MV-4-11 (cell line): ENCODE measurements at regions not wholly inside any gene's neighbourhood (a gene's known extent, or its start where the extent isn't known, plus 50 kb on each side); places are given as distances from the start of the nearest gene placed in this dataset.

Experiments
- DNase-seq: peaks from one replicate; lab custom pipeline; 2025; lab: John Stamatoyannopoulos, UW

DNA sequence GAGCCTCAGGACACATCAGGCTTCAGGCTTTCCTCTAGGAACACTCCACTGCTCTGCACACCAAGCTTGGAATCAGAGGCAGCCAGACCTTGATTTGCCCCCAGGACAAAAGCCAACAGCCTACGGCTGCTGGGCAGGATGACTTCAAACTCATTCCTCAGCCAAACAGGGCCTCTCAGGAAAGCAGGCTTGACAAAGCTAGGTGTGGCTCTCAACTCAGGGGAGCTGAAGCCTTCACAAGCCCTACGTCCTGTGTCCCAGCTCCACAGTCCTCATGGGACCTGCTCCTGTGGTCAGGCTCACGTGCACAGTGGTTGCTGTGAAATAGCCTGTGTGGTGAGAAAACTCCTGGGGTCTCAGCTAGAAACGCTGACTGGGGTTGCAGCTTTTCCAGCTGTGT is 398.9 kb upstream of the ZNF507 start:
- DNase-seq = no peak

DNA sequence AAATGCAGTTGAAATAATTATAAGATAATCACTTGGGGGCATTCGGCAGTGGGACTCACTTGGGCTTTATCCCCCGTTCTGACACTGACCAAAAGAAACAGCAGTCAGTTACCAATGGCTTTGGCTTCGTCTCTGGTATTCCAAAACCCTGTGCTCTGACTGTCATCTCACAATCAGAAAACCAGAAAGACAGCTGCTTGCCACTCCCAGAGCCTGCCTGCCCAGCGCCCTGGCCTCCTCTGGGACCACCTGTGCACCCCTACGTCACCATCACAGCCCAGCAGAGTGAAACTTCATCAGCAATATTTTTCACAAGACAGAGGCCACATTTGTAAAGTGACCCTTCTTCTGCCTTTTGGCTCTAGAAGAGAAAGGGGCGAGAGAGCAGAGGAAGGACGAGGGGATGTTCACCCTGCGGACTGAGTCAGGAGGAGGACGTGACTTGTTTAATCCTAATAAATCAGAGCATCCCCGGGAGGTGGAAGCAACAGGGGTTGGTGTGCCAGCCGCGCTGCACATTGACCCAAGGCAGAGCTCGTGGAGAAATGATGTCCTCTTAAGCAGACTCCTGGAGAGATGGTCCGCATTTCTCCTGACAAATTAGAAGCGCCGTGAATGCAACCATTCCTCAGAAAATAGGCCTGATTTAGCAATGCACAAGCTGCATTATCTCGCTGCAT is 397.8 kb upstream of the ZNF507 start:
- DNase-seq = no peak

DNA sequence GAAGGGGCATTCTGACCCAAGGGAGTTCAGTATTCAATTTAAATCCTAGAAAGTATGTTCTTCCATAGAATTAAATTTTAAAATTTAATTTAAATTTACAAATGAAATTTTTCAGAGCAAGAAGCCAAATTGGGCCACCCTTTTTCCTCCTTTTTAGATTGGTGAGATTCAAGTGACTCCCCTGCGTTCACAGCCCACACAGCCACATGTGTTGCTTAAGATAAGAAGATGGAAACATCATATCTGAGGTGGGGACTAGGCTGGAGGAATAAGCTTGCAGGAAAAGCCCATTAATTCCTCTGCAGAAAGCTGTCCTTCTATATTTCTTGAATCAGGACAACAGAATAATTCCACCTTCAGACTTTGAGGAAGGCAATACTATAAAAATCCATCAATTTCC is 392.7 kb upstream of the ZNF507 start:
- DNase-seq = no peak

DNA sequence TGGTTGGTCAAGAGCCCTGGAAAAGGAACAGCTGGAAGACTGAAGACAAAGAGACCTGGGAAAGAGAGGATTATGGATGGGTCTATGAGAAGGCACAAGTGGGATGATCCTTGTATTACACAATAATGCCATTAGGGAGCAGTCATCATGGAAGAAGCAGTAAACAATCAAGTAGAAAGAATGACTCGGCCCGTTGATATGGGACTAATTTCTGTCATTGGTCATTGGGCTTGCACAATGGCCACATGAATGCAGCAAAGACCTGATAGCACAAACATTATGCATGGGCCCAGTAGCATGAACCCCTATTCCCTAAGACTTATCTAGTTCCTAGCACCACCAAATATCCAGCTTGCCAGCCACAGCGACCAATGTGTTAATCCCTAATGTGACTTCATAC is 390.3 kb upstream of the ZNF507 start:
- DNase-seq = no peak

DNA sequence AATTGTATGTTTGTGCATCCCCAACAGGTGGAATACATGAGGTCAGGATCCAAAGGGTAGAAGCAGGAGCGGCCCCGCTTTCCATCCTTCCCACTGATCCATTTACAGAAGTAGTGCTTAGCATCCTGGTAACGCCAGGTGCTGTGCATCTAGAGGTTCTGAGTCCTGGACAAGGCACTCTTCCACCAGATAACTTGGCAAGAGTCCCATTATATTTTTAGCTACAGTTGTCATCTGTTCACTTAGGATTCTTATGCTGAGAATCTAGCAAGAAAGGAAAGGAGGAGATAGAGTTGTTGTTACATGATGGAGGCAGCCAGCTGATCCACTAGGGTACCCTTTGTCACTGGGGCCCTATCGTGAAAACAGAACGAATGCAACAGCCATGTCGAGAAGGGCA is 389.5 kb upstream of the ZNF507 start:
- no peak for DNase-seq

DNA sequence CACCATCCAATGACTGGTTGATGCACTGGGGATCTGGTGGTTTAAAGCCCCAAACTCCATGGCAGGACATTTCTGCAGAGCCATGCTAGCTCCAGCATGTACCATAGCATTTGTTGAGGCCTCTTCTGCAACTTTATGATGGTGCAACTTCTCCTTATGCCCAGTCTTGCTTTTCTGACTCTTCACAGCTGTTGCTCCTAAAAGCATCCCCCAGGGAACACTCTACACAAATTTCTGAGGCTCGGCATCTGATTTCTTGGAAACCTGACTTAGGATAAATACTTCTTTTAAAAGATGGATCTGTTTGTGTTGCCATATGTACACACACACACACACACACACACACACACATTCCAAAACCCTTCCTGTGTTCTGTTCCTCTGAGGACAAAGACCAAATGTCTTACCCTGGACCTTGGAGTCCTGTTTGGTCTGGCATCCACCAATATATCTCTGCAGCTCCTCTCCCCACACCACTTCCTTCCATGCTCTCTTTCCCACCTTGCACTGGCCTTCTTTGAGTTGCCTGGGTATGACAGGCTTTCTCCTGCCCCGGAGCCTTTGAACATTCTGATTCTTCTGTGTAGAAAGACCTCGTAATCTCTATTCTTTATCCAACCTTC is 388.5 kb upstream of the ZNF507 start:
- DNase-seq = no peak

- no peak for DNase-seq
These were observed 387.7 kb upstream of the ZNF507 start for GRCh38 chr19:31957711-31958110.

DNA sequence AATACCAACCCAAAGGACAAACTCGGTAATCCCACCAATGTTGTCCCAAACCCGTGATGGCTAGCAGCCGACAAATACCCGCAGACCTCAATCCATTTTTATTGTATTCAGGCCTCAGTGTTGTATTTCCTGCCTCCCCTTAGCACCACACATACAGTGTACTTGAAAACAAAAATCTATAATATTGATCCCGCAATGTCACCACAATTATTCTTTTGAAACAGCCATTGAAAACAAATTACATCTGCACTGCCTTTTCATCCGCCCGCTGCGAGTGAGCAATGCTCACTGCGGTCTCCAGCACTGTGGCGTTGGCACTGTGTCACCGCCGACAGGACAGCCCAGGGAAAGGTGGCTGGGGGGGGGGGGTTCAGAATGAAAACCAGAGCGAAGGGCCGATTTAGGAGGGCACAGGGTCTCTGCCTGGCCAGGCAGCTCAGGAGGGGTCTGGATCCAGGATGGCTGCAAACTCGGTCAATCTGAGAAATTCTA is 385.8 kb upstream of the ZNF507 start:
- DNase-seq = no peak

DNA sequence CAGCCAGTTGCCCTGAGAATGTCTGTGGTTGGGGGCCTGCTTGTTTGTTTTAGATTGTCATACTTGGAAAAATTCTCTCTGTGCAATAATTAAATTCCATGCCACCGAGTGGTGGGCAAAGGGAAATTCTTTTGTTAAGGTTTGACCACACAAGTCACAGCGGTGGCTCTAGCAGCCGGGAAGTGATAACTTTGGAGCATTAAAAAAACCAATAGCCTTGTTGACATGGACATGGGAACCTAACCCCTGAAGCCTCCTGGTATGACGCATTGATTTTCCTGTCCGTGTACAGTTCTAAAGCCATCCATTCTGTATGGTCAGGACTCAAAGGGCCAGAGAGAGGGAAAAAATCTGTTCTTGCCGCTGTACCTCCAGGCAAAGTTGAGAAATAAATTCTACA is 384.9 kb upstream of the ZNF507 start:
- no peak for DNase-seq

GRCh38 chr19:31961191-31961590 is 384.2 kb upstream of the ZNF507 start:
- DNase-seq = no peak

GRCh38 chr19:31961667-31962066 is 383.7 kb upstream of the ZNF507 start:
- DNase-seq = no peak

- DNase-seq = no peak
These were observed 382.8 kb upstream of the ZNF507 start for GRCh38 chr19:31962561-31962996.

- DNase-seq = no peak
These were observed 381.7 kb upstream of the ZNF507 start for GRCh38 chr19:31963746-31964145.

DNA sequence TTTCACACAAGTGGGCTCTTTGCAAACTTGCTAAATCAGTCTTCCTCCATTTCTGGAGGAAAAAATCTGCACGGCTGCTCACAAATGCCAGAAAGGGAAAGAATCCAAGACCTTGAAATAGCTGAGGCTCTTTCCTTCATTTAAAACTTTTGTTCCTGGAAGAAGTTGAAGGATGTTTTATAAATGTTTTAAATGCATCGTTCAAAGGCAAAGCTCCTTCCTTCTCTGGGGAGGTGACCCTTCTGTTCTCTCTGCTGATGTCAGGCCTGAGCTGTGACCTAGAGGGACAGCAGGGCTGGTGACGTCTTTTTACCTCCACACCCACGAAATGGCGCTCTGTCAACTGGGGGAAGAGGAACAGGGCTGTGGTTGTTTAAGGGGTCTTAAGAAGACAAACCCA is 376.4 kb upstream of the ZNF507 start:
- no peak for DNase-seq

DNA sequence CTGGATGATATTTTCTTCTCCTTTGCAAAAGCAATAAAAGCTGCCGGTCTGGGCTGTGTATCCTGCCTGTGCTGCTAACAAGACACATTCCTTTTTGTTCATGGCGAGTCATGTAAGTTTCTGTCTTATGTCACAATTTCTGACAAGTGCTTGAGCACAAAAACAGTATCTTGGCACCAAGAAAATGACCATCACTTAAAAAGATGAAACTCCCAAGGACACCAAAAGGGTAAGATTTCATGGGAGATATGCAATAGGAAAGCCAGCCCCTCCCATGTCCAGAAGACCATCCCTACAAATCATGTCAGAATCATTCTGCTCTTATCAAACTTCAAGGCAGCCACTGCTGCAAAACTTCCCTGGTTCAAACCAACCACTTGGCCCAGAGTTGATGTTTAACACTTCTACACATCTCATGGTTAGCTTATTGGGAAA is 375.4 kb upstream of the ZNF507 start:
- no peak for DNase-seq

- DNase-seq = no peak
These were observed 371.1 kb upstream of the ZNF507 start for GRCh38 chr19:31974290-31974689.

DNA sequence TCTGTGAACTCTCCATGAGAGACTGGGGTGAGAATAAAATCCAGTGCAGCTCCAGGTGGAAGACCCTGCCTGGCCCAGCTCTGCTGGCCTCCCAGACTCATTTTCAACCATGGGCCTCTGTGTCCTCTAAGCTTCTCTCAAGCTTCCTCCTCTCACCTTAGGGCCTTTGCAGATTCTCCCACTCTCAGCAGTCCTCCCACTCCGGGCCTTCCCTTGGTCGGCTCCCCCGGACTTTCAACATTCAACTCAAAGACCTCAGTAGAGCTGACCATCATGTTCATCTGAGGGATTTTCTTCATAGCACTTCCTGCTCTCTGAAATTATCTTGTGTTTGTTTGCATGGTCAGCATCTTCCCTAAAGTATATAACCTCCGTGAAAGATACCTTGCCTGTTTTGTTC is 370.5 kb upstream of the ZNF507 start:
- DNase-seq = no peak

- DNase-seq = no peak
These were observed 369.9 kb upstream of the ZNF507 start for GRCh38 chr19:31975461-31975860.

DNA sequence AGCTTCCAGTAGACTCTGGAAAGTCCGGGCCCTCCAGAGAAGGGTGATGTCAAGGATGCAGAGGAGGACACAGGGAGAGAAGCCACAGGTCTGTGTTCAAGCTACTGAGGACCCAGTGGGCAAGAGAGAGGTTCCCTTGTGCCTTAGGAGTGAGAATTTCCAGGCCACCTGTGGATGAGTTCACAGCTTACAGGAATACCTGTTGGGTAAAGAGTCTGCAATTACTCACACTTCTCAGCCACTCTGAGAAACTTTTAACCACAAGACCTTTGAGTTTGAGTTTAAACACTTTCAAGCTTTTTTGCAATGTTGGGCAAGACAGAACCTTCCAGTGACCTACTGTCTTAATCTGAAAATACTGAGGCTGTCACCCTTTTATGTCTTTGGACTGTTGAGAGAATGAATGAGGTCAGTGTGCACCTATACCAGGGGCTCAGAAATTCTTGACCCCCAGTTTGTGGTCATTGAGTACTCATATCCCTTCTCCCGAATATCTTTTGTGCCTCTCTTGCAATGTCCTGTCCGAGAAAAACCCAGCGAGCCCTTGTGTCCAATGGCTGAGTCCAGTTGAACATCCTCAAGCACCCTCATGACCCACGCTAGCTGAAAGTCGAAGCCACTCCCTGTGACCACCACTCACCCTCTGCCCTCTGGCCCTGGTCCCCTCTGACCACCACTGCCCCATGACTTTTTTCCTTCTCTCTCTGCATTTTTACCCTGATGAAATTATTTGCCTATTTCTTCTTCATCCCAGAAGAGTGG is 368.5 kb upstream of the ZNF507 start:
- DNase-seq = no peak

DNA sequence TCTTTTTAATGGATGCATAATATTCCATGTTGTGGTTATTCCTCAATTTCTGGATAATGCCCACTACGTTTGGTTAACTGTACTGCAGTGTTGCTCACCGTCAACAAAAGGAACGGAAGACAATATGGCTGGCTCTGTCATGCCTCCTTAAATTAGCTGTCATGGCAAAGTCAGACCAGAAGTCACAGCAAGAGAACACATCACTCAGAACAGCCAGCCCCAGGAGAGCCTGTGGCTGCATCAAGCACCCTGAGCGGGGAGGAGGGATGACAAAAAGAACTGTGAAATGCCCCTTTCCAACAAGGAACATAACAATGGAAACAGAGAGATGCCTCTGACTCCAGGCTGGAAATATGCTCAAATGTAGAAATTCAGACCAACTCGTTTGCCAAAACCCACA is 366.0 kb upstream of the ZNF507 start:
- no peak for DNase-seq

DNA sequence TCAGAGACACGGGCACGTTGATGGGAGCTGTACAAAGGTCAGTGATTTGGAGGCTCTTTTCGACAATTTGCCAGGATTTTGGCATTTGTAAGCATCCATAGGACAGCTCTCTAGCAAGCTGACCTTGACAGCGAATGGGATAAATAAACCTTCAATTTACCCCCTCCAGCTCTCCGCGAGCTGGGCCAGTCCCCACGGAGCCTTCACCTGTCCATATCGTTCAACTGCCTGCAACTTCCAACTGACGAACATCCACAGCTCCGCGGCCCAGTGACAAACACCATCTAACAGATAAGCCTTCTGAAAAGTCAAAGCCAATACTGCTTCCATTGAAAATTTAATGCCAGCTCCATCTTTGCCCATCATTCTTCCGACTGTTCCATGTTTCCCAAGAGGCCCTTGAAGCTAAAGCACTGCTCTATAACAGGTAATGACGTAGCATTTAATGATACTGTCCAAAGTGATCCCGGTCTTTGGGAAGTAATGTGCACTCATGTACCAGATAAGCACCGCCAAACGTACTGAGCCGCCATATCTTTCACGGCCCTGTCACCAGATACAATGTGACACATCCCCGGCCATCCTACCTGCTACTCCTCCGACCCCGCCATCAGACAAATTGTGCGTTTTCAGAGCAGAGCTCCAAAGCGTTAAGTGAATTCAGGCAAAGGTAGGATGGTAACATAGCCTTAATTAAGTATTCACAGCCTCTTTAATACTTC is 365.3 kb upstream of the ZNF507 start:
- no peak for DNase-seq

DNA sequence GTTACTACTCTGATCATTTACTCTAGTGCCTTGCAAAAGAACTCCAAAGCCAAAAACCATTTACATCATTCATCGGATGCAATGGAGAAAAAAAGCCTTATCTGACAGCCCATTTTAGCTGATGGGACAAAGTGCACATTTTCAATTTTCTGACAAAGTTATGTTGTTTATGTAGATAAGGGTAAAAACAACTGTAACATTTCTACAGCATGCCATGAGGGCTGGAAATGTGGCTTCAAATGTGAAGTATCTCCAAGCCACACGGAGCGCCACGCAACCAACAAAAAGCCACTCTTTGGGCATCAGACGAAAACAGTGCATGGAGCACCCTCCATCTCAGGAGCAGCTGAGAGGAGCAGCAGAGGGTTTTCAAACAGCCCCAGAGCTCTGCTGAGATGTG is 364.6 kb upstream of the ZNF507 start:
- no peak for DNase-seq
